Coronary artery (tissue), 2 donors: ENCODE measurements at regions not wholly inside any gene's neighbourhood (a gene's known extent, or its start where the extent isn't known, plus 50 kb on each side); places are given as distances from the start of the nearest gene placed in this dataset.

Experiments used
- DNase-seq: peaks from one replicate; pipeline ENCODE4 v3.0.0-alpha.2; 2017; ENCODE audit warnings: low spot score
- H3K27ac ChIP-seq, 2 donors: fragments of 200-600 bp; sonication (generic); one replicate each; pipeline ENCODE4 v1.5.1; 2016 to 2019
- H3K4me3 ChIP-seq: fragments of 200-600 bp; sonication (generic); 2 replicates; pipeline ENCODE4 v1.5.1; 2016; ENCODE audit warnings: mild to moderate bottlenecking, moderate library complexity
- CTCF ChIP-seq: fragments of 200-600 bp; sonication (generic); IDR thresholded peaks from one replicate; pipeline ENCODE4 v1.5.1; 2019; ENCODE audit warnings: antibody characterized with exemption

- TF ChIP-seq CTCF = no peak
- no peak overlapping the region for H3K27ac ChIP-seq
- no peak for DNase-seq
- no peak overlapping the region for H3K4me3 ChIP-seq
Observed at GRCh38 chr13:63345835-63346234, 1930.2 kb upstream of the PCDH20 start.

- no peak overlapping the region for H3K27ac ChIP-seq
- TF ChIP-seq CTCF = no peak
- no peak overlapping the region for H3K4me3 ChIP-seq
- DNase-seq = no peak
Observed at GRCh38 chr13:63344711-63345110, 1929.1 kb upstream of the PCDH20 start.

GRCh38 chr13:63337921-63338320 is 1922.3 kb upstream of the PCDH20 start:
- no peak for TF ChIP-seq CTCF
- no peak overlapping the region for H3K27ac ChIP-seq
- no peak overlapping the region for H3K4me3 ChIP-seq
- no peak for DNase-seq

- H3K27ac ChIP-seq = no peak overlapping the region
- no peak for TF ChIP-seq CTCF
Observed at GRCh38 chr13:63337041-63337440, 1921.4 kb upstream of the PCDH20 start.

GRCh38 chr13:63336549-63336948 is 1920.9 kb upstream of the PCDH20 start:
- TF ChIP-seq CTCF = no peak
- Histone ChIP-seq H3K27ac (no peak overlapping the region), H3K4me3 (no peak overlapping the region)
- no peak for DNase-seq

More at GRCh38 chr13:63337041-63337440, 1921.4 kb upstream of the PCDH20 start:
- H3K4me3 ChIP-seq = no peak overlapping the region
- no peak for DNase-seq

GRCh38 chr13:63327584-63327983 is 1911.9 kb upstream of the PCDH20 start:
- H3K27ac ChIP-seq = no peak overlapping the region
- no peak for TF ChIP-seq CTCF
- no peak for DNase-seq

GRCh38 chr13:63323441-63323840 is 1907.8 kb upstream of the PCDH20 start:
- Histone ChIP-seq H3K27ac (no peak overlapping the region), H3K4me3 (no peak overlapping the region)
- TF ChIP-seq CTCF = no peak
- no peak for DNase-seq

More at GRCh38 chr13:63327584-63327983, 1911.9 kb upstream of the PCDH20 start:
- no peak overlapping the region for H3K4me3 ChIP-seq
